Activated naive CD4-positive, alpha-beta T cell treated with anti-CD3 and anti-CD28 coated beads for 36 hours (primary cell): ENCODE measurements at regions not wholly inside any gene's neighbourhood (a gene's known extent, or its start where the extent isn't known, plus 50 kb on each side); places are given as distances from the start of the nearest gene placed in this dataset.
"Not testable (repeated sequence)": the region's sequence is repeated elsewhere in the genome, so short reads cannot be mapped to it uniquely, and the experiment has no call there.

Experiments
- CTCF ChIA-PET: fragments of 350-600 bp; sonication (Branson Sonifier 250); formaldehyde crosslinking; loops from one replicate; lab custom pipeline; 2021; ENCODE audit warnings: antibody characterized with exemption; lab: Charles Lee
- DNase-seq: peaks from one replicate; pipeline ENCODE4 v3.0.0-alpha.2; 2020
- H3K27ac Mint-ChIP-seq: one replicate; pipeline ENCODE4 v1.8.0; 2021; ENCODE audit warnings: mild to moderate bottlenecking, mixed read lengths
- H3K27me3 Mint-ChIP-seq: one replicate; pipeline ENCODE4 v1.8.0; 2021; ENCODE audit warnings: low read depth, mixed read lengths
- H3K36me3 Mint-ChIP-seq: one replicate; pipeline ENCODE4 v1.8.0; 2021; ENCODE audit warnings: low read depth, mixed read lengths
- H3K4me1 Mint-ChIP-seq: one replicate; pipeline ENCODE4 v1.8.0; 2021; ENCODE audit warnings: low read depth, mixed read lengths
- H3K4me3 Mint-ChIP-seq: one replicate; pipeline ENCODE4 v1.8.0; 2021; ENCODE audit warnings: mild to moderate bottlenecking, moderate library complexity, mixed read lengths
- H3K9me3 Mint-ChIP-seq: one replicate; pipeline ENCODE4 v1.8.0; 2021; ENCODE audit warnings: mixed read lengths
- intact Hi-C: fragments of 100-400 bp; cut with micrococcal nuclease; formaldehyde crosslinking; loops from one replicate; pipeline ENCODE4 v1.15.1; 2023

GRCh38 chr5:28850320-28850921 lies 1812.0 kb upstream of the CDH9 start:
- H3K4me1 Mint-ChIP-seq = no peaks in the 10 kb centered on the region
- intact Hi-C loops = no loop called here
- no peaks in the 10 kb centered on the region for H3K36me3 Mint-ChIP-seq
- DNase-seq = no peak
- H3K4me3 Mint-ChIP-seq = no peak overlapping the region
- H3K9me3 Mint-ChIP-seq = peaks cover 11% of the 10 kb centered on the region
- no peaks in the 10 kb centered on the region for H3K27me3 Mint-ChIP-seq
- CTCF ChIA-PET = no interaction called here
- H3K27ac Mint-ChIP-seq = no peak overlapping the region

DNA sequence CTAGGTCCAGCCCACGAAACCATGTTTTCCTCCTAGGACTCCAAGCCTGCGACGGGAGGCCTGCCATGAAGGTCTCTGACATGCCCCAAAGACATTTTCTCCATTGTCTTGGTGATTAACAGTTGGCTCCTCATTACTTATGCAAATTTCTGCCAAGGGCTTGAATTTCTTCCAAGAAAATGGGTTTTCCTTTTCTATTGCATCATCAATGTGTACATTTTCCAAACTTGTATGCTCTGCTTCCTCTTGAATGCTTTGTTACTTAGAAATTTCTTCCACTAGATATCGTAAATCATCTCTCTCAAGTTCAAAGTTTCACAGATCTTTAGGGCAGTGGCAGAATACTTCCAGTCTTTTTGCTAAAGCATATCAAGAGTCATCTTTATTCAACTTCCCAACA lies 1792.7 kb upstream of the CDH9 start:
- no peaks in the 10 kb centered on the region for H3K4me1 Mint-ChIP-seq
- peaks cover 7% of the 10 kb centered on the region for H3K9me3 Mint-ChIP-seq

DNA sequence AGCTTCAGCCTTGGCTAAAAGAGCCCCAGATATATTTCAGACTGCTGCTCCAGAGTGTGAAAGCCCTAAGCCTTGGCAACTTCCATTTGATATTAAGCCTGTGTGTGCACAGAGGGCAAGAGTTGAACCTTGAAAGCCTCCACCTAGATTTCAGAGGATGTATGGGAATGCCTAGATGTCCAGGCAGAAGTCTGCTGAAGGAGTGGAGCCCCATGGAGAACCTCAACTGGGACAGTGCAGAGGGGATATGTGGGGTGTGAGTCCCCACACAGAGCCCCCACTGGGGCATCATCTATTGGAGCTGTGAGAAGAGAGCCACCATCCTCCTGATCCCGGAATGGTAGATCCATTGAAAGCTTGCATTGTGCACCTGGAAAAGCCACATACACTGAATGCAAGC lies 1784.8 kb upstream of the CDH9 start:
- no peaks in the 10 kb centered on the region for H3K4me1 Mint-ChIP-seq
- H3K9me3 Mint-ChIP-seq = peaks cover 11% of the 10 kb centered on the region
- H3K4me3 Mint-ChIP-seq = no peak overlapping the region
- no peaks in the 10 kb centered on the region for H3K36me3 Mint-ChIP-seq
- CTCF ChIA-PET = no interaction called here
- H3K27me3 Mint-ChIP-seq = no peaks in the 10 kb centered on the region
- intact Hi-C loops = no loop called here
- no peak for DNase-seq
- H3K27ac Mint-ChIP-seq = no peak overlapping the region

More for the DNA sequence above, 1792.7 kb upstream of the CDH9 start:
- H3K4me3 Mint-ChIP-seq = no peak overlapping the region
- H3K27ac Mint-ChIP-seq = no peak overlapping the region
- no peak for DNase-seq
- intact Hi-C loops = no loop called here
- H3K36me3 Mint-ChIP-seq = no peaks in the 10 kb centered on the region
- no peaks in the 10 kb centered on the region for H3K27me3 Mint-ChIP-seq
- CTCF ChIA-PET = no interaction called here

GRCh38 chr5:28822071-28822470 lies 1783.7 kb upstream of the CDH9 start:
- CTCF ChIA-PET = no interaction called here
- DNase-seq = no peak
- intact Hi-C loops = no loop called here
- Mint-ChIP-seq H3K9me3 (peaks cover 13% of the 10 kb centered on the region), H3K4me3 (no peak overlapping the region), H3K27ac (no peak overlapping the region), H3K36me3 (no peaks in the 10 kb centered on the region), H3K4me1 (no peaks in the 10 kb centered on the region), H3K27me3 (no peaks in the 10 kb centered on the region)

DNA sequence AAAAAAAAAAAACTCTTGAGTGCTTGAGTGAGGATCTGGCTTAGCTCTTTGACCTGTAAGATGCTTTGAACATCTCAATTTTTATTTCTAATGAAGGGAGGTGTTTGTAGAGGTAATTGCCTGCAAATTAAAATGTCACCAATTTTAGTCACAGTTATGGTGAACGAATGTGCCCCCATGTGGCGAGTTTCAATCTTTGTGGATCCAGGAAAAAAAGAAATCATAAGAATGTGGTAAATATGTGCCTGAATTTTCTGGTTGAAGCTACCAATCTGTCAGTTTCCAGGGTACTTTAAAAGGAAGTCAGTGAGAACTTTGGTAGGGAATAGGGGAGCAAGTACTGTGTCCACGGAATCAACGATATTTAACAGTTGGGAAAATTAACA lies 1772.4 kb upstream of the CDH9 start:
- Mint-ChIP-seq H3K4me1 (no peaks in the 10 kb centered on the region), H3K27me3 (no peaks in the 10 kb centered on the region), H3K27ac (no peak overlapping the region), H3K9me3 (peaks cover 2% of the 10 kb centered on the region), H3K36me3 (no peaks in the 10 kb centered on the region), H3K4me3 (no peak overlapping the region)
- CTCF ChIA-PET = no interaction called here
- intact Hi-C loops = no loop called here
- DNase-seq = no peak

DNA sequence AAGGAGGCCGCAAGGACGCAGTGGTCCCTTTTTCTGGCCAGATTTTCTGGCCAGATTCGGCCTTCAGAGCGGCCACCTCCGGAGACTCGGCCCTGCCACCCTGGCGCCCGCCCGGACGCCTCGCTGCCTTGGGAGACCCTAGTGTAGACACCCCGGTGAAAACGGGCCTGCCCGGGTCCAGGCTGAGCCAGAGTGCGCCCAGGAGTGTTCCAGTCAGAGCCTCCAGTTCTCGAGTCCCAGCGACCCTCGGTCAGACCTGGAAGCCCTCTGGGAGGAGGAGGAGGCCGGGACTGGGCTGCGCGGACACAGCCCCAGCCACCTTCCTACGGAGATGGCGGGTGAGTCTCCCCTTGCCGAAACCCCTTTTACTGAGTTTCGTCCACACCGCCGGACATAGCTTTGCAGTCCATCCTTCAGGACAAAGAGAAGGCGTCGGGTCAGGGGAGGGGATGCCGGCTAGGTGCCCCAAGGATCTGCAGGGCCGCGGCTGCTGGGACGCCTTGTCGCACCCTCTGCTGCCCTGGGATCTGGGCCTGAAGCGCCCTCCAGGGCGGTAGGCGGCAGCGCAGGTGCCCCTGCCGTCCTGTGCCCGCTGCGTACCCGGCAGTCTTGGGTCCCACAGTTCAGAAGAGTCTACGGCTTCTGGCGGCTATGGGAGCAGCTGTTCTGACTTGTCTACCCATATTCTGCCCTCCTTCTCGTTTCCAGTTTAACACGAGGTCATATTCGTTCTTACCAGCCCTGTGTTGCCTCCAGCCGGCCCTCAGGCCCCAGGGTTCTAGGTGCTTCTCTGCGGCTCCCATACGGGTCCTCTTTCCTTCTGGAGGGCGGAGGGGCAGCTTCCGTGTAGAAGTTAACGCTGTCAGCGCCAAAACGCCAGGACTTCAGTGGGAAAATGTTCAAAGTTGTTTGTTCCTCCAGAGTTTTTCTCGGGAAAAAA lies 1771.7 kb upstream of the CDH9 start:
- H3K4me3 Mint-ChIP-seq = no peak overlapping the region
- no peaks in the 10 kb centered on the region for H3K4me1 Mint-ChIP-seq
- H3K36me3 Mint-ChIP-seq = no peaks in the 10 kb centered on the region
- intact Hi-C loops = no loop called here
- CTCF ChIA-PET = no interaction called here
- no peak for DNase-seq
- no peak overlapping the region for H3K27ac Mint-ChIP-seq
- peaks cover 2% of the 10 kb centered on the region for H3K9me3 Mint-ChIP-seq
- no peaks in the 10 kb centered on the region for H3K27me3 Mint-ChIP-seq

DNA sequence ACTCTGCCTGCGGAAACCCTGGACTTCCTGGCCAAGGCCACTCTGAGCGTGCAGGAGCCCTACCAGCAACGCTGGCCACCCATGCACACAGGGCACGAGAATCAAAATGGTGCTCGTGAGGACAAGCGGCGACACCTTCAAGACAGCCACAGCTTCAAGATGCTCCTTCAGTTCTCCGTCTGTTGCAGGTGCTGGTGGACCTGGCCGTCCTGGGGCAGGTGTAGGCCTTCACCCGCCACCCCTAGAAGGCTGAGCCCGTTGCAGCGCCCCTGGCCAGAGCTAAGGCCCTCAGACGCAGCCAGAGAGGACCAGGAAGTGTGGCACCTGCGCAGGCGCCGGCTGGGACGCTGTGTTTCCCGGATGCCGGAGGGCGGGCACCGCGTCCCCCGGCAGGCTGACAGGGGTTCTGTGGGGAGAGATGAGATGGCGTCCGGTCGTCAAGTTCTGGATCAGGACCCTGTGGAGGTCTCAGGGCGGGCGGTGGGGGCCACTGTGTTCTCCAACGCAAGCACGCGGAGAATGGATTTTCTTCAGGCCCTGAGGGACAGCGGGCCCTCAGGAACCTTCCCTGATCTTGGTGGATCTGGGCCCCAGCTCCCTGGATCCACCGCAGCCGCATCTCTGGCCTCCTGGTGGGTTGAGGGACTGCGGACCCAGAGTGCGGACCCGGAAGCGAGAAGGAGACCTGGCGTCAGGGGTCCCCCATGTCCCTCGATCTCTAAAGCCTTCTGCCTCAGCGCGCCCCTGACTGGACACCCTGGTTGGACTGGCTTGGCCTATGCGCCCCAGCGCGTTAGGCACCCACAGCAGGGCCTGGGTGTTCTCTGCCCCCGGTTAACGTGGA lies 1770.8 kb upstream of the CDH9 start:
- H3K36me3 Mint-ChIP-seq = no peaks in the 10 kb centered on the region
- DNase-seq = no peak
- no peak overlapping the region for H3K27ac Mint-ChIP-seq
- peaks cover 2% of the 10 kb centered on the region for H3K9me3 Mint-ChIP-seq
- CTCF ChIA-PET = no interaction called here
- H3K27me3 Mint-ChIP-seq = no peaks in the 10 kb centered on the region
- intact Hi-C loops = no loop called here
- no peak overlapping the region for H3K4me3 Mint-ChIP-seq
- H3K4me1 Mint-ChIP-seq = no peaks in the 10 kb centered on the region

- no peaks in the 10 kb centered on the region for H3K36me3 Mint-ChIP-seq
- H3K4me3 Mint-ChIP-seq = no peak overlapping the region
- H3K9me3 Mint-ChIP-seq = no peaks in the 10 kb centered on the region
- intact Hi-C loops = no loop called here
- no peaks in the 10 kb centered on the region for H3K27me3 Mint-ChIP-seq
- no peaks in the 10 kb centered on the region for H3K4me1 Mint-ChIP-seq
- CTCF ChIA-PET = no interaction called here
- DNase-seq = no peak
- H3K27ac Mint-ChIP-seq = no peak overlapping the region
Measured at GRCh38 chr5:28807195-28807729, 1768.9 kb upstream of the CDH9 start.

GRCh38 chr5:28799035-28799434 lies 1760.6 kb upstream of the CDH9 start:
- H3K27ac Mint-ChIP-seq, DNase-seq, H3K4me1 Mint-ChIP-seq, intact Hi-C loops, H3K9me3 Mint-ChIP-seq, CTCF ChIA-PET, H3K36me3 Mint-ChIP-seq, H3K4me3 Mint-ChIP-seq, H3K27me3 Mint-ChIP-seq: not testable (repeated sequence)

GRCh38 chr5:28788954-28789353 lies 1750.6 kb upstream of the CDH9 start:
- Mint-ChIP-seq H3K27ac (no peak overlapping the region), H3K4me3 (no peak overlapping the region), H3K4me1 (no peaks in the 10 kb centered on the region), H3K27me3 (no peaks in the 10 kb centered on the region), H3K36me3 (no peaks in the 10 kb centered on the region), H3K9me3 (peaks cover 4% of the 10 kb centered on the region)
- no peak for DNase-seq
- CTCF ChIA-PET = no interaction called here
- intact Hi-C loops = no loop called here

DNA sequence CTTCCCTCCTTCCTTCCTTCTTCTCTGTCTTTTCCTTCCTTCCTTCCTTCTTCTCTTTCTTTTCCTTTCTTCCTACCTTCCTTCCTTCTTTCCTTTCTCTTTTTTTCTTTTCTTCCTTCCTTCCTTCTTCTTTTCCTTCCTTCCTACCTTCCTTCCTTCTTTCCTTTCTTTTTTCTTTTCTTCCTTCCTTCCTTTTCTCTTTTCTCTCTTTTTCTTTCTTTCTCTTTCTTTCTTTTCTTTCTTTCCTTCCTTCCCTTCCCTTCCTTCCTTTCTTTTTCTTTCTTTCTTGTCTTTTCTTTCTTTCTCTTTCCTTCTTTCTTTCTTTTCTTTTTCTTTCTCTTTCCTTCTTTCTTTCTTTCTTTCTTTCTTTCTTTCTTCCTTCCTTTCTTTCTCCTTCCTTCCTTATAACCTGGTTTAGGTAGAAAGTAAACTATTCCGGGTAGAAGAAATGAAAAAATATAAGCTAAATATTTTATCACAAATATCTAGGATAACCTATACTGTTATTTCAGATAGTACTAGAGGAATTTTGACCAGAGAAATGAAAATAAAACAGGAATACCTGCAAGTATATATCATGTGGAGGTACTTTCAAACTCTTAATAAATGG lies 1741.8 kb upstream of the CDH9 start:
- no peak for DNase-seq
- Mint-ChIP-seq H3K9me3 (peaks cover 2% of the 10 kb centered on the region), H3K4me1 (no peaks in the 10 kb centered on the region), H3K4me3 (no peak overlapping the region), H3K36me3 (no peaks in the 10 kb centered on the region), H3K27ac (no peak overlapping the region), H3K27me3 (no peaks in the 10 kb centered on the region)
- intact Hi-C loops = no loop called here
- CTCF ChIA-PET = interaction anchor here (0.6 kb wide), 1 partner anchor 414 kb away, joined by 3 read pairs; no protein-coding TSS in a partner anchor

DNA sequence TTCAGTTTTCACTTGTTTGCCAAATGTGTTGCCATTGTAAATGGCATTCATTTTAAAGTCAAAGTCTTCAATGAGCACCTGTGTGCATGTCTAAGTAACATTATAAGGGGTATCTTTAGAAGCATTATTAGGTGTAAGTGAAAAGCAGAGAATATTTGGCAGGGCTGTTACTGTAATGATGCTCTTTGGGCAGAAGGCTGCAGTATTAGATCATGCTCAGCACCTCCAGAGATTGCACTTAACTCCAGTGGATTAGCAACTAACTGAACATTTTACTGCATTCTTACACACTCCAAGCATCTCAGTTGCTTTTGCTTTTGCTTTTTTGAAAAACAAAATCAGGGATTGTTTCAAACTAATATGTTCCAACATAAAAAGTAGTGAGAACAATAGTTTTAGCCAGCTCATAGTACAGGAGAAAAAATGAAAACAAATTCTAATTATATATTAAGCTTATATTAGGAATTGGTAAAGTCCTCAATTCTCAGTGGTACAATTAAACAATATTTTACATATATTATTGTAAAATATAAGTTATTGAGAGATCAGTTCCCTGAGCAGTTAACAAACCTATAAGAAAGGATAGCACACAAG lies 1740.9 kb upstream of the CDH9 start:
- no peak overlapping the region for H3K4me3 Mint-ChIP-seq
- CTCF ChIA-PET = no interaction called here
- no peak overlapping the region for H3K27ac Mint-ChIP-seq
- H3K27me3 Mint-ChIP-seq = no peaks in the 10 kb centered on the region
- no peaks in the 10 kb centered on the region for H3K9me3 Mint-ChIP-seq
- no peaks in the 10 kb centered on the region for H3K4me1 Mint-ChIP-seq
- intact Hi-C loops = no loop called here
- DNase-seq = no peak
- no peaks in the 10 kb centered on the region for H3K36me3 Mint-ChIP-seq
